ENCODE measurements at regions not wholly inside any gene's neighbourhood (a gene's known extent, or its start where the extent isn't known, plus 50 kb on each side); places are given as distances from the start of the nearest gene placed in this dataset.

DNA sequence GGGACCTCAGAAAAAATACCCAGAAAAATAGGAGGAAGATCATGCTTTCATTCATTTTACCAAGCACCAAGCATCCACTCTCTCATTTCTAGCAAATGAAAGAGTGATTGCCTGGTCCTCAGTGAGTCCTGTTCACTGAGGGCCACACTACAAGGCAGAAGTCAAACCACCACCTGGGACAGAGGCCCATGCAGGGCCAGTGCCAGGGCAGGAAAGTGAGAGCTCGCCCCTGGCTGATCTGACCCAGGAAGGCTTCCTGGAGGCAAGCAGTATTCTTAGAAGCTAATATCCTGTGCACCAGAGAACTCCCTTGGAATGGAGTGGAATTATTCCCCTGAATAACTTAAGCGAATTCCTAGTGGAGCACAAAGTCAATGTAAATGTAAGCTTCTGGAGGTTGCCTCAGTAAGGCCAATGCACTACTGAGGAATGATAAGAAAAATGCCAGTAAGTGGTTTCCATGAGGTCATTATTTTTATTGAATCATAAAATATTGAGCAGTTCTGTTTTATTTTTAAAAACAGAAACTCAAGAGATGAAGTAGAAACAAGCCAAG is 191.6 kb upstream of the ID2 start:
- intact Hi-C loops (cut with micrococcal nuclease), result no loop called here
- WGBS (ENCODE audit: insufficient coverage, low coverage, missing lambda C conversion rate), result 0% methylated on average over 2 of the region's 2 CpGs
- POLR2A ChIA-PET, result interaction anchor here (1.4 to 1.5 kb wide), 2 partner anchors 15 to 192 kb away, joined by 3 to 6 read pairs; partner anchors contain the start of gene ID2
- no peak for TF ChIP-seq BCOR (IDR thresholded peaks at IDR 0.05)
- no peak for TF ChIP-seq TRIM25 (IDR thresholded peaks at IDR 0.05; ENCODE audit: borderline replicate concordance)
- TF ChIP-seq TFE3 (CRISPR knock-in tag; IDR thresholded peaks at IDR 0.05), result no peak
- no peak for TF ChIP-seq ZBTB1 (CRISPR knock-in tag; IDR thresholded peaks at IDR 0.05; ENCODE audit: borderline replicate concordance, low read depth)
- TF ChIP-seq JUN (IDR thresholded peaks at IDR 0.05; ENCODE audit: borderline replicate concordance, low read depth, low read length), result no peak
- TF ChIP-seq JUN (CRISPR knock-in tag; IDR thresholded peaks at IDR 0.05; ENCODE audit: borderline replicate concordance), result no peak
- no peak for TF ChIP-seq KDM5B (IDR thresholded peaks at IDR 0.05; ENCODE audit: insufficient replicate concordance, low read depth, low read length)
- no peak for TF ChIP-seq IRF2 (CRISPR knock-in tag; IDR thresholded peaks at IDR 0.05)
- no peak for TF ChIP-seq FOS (IDR thresholded peaks at IDR 0.05; ENCODE audit: extremely low read depth, insufficient read length)
- TF ChIP-seq SNRNP70 (optimal IDR thresholded peaks at IDR 0.05; ENCODE audit: low read depth, low read length), result no peak
- TF ChIP-seq LARP7 (IDR thresholded peaks at IDR 0.05), result no peak
- no peak for TF ChIP-seq SMARCC2 (IDR thresholded peaks at IDR 0.05; ENCODE audit: low read depth)
- TF ChIP-seq FOXP1 (CRISPR knock-in tag; IDR thresholded peaks at IDR 0.05), result no peak
- no peak for TF ChIP-seq GABPB2 (CRISPR knock-in tag; conservative IDR thresholded peaks at IDR 0.05)
- TF ChIP-seq ZNF280A (IDR thresholded peaks at IDR 0.05; ENCODE audit: low read depth, partially characterized antibody), result no peak
- no peak for TF ChIP-seq NONO (IDR thresholded peaks at IDR 0.05; ENCODE audit: low read depth in 2 of 2, low read length in 1 of 2)

More for the DNA sequence above, 191.6 kb upstream of the ID2 start:
- BruUV-seq (replicated peaks), result no TSS peak
- Histone ChIP-seq H3K9me3 (replicated peaks; ENCODE audit: control insufficient read depth, insufficient read depth, low read depth, low read length) (no peaks in the 10 kb centered on the region), H3K27ac (ENCODE audit: extremely low read depth, low read depth, low read length) (no peak overlapping the region), H3K9ac (ENCODE audit: insufficient read depth in 1 of 2, low read depth in 2 of 2, low read length in 2 of 2) (no peak overlapping the region), H3K36me3 (ENCODE audit: control insufficient read depth, insufficient read depth, low read length) (no peaks in the 10 kb centered on the region), H3K79me2 (ENCODE audit: control insufficient read depth, insufficient read depth, low read length) (no peaks in the 10 kb centered on the region), H2AFZ (ENCODE audit: low read depth, low read length) (no peak overlapping the region), H3K4me3 (no peak overlapping the region), H3K4me2 (ENCODE audit: insufficient read depth, low read length) (no peak overlapping the region), H3K27me3 (ENCODE audit: control insufficient read depth in 2 of 2, insufficient read depth in 2 of 2, low read length in 2 of 2) (peaks cover 51 to 76% of the 10 kb centered on the region in 2 experiments), H4K20me1 (replicated peaks; ENCODE audit: control insufficient read depth, insufficient read depth, low read length) (no peaks in the 10 kb centered on the region; the same call in 1 of the 2 replicates), H3K4me1 (replicated peaks in 1 of 2; ENCODE audit: control insufficient read depth in 2 of 2, insufficient read depth in 2 of 2, low read length in 2 of 2) (peaks cover 0 to 3% of the 10 kb centered on the region in 2 experiments; a peak in 1 of 5 replicates), H3K9me1 (ENCODE audit: control insufficient read depth, insufficient read depth, low read length) (no peaks in the 10 kb centered on the region)
- ATAC-seq, result no peak
- DNase-seq (ENCODE audit: extremely low read depth in 1 of 4, low spot score in 3 of 4), result no peak
- in situ Hi-C loops (cut with MboI), result no loop called here
- CTCF ChIA-PET (ENCODE audit: low intra/inter-chr PET ratio), result interaction anchor here (0.6 kb wide), 1 partner anchor 1288 kb away, joined by 3 read pairs; no protein-coding TSS in a partner anchor
- FAIRE-seq, result no peak

Measured in K562 (cell line).